SH-SY5Y (cell line): ENCODE measurements at regions not wholly inside any gene's neighbourhood (a gene's known extent, or its start where the extent isn't known, plus 50 kb on each side); places are given as distances from the start of the nearest gene placed in this dataset.

Experiments used
- GATA2 ChIP-seq: IDR thresholded peaks from 2 replicates; pipeline ENCODE4 v1.6.1; 2011; ENCODE audit warnings: mild to moderate bottlenecking, low read depth, low read length
- GATA3 ChIP-seq: IDR thresholded peaks from 2 replicates; pipeline ENCODE4 v1.6.1; 2011; ENCODE audit warnings: low read depth, mild to moderate bottlenecking, low read length, moderate library complexity

DNA sequence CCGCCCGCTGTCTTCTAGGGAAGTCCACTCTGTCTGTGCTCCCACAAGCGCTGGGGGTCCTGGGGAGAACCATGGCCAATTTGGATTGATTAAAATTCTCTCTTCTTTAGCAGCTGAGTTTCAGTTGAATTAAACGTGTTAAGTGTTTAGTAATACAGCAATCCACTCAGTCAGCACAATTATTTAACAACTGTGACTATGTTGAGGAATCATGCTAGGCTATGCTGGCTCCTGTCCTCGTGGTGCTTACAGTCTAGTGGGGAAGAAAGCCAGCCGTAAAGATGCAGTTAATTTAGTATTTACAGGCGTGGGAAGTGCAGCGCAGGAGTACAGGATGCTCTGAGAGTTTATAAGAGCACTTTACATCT lies 88.9 kb upstream of the FOXP4 start:
- TF ChIP-seq GATA3 (no peak), GATA2 (no peak)
